OCI-LY3 (cell line): ENCODE measurements at regions not wholly inside any gene's neighbourhood (a gene's known extent, or its start where the extent isn't known, plus 50 kb on each side); places are given as distances from the start of the nearest gene placed in this dataset.

Experiments used
- H2AFZ ChIP-seq: fragments of 200-600, 300-600 bp; shearing (Covaris generic); 2 replicates; pipeline ENCODE4 v1.6.0; 2014; ENCODE audit warnings: antibody characterized with exemption, low read depth, low read length
- H3K27ac ChIP-seq: fragments of 200-600, 300-600 bp; sonication (generic); 2 replicates; pipeline ENCODE4 v1.5.1; 2014; ENCODE audit warnings: mild to moderate bottlenecking, low read length, moderate library complexity, mixed read lengths
- H3K27me3 ChIP-seq: fragments of 200-600, 300-600 bp; sonication (generic); 2 replicates; pipeline ENCODE4 v1.6.1; 2014; ENCODE audit warnings: low read depth, low read length, mixed read lengths
- H3K36me3 ChIP-seq: fragments of 200-600, 300-600 bp; sonication (generic); replicated peaks from 2 replicates; pipeline ENCODE3; 2014; ENCODE audit warnings: low read depth, low read length, mixed read lengths
- H3K4me1 ChIP-seq: fragments of 300-600, 200-600 bp; sonication (generic); 2 replicates; pipeline ENCODE4 v1.6.1; 2014; ENCODE audit warnings: low read length, mixed read lengths
- H3K4me2 ChIP-seq: fragments of 200-600, 300-600 bp; sonication (generic); 2 replicates; pipeline ENCODE4 v1.6.1; 2014; ENCODE audit warnings: low read length, mixed read lengths
- H3K4me3 ChIP-seq: fragments of 300-600, 200-600 bp; sonication (generic); 2 replicates; pipeline ENCODE4 v1.5.1; 2014; ENCODE audit warnings: antibody characterized with exemption, mild to moderate bottlenecking, low read length, moderate library complexity
- H3K79me2 ChIP-seq: fragments of 300-600, 200-600 bp; shearing (Covaris generic); 2 replicates; pipeline ENCODE4 v1.6.1; 2014; ENCODE audit warnings: mild to moderate bottlenecking, low read length, mixed read lengths
- H3K9ac ChIP-seq: fragments of 300-600, 200-600 bp; shearing (Covaris generic); 2 replicates; pipeline ENCODE4 v1.6.0; 2014; ENCODE audit warnings: mild to moderate bottlenecking, low read length, moderate library complexity
- H3K9me3 ChIP-seq: fragments of 200-600, 300-600 bp; shearing (Covaris generic); 2 replicates; pipeline ENCODE4 v1.6.1; 2014; ENCODE audit warnings: low read length, mixed read lengths; ENCODE audit not compliant: insufficient read depth
- H4K20me1 ChIP-seq: fragments of 200-600, 300-600 bp; sonication (generic); 2 replicates; pipeline ENCODE4 v1.6.1; 2016; ENCODE audit warnings: low read length, mixed read lengths; ENCODE audit not compliant: insufficient read depth
- CTCF ChIP-seq: fragments of 200-600, 300-600 bp; sonication (generic); IDR thresholded peaks from 2 replicates; pipeline ENCODE4 v1.5.1; 2014; ENCODE audit warnings: antibody characterized with exemption, low read length, low read depth
- EZH2phosphoT487 ChIP-seq: fragments of 200-600 bp; shearing (Covaris generic); IDR thresholded peaks from 2 replicates; pipeline ENCODE4 v1.6.1; 2018; ENCODE audit warnings: antibody characterized with exemption, mixed run types, low read depth

- Histone ChIP-seq H3K27me3 (no peaks in the 10 kb centered on the region), H4K20me1 (no peaks in the 10 kb centered on the region), H3K9ac (no peak overlapping the region), H3K36me3 (no peaks in the 10 kb centered on the region), H3K4me2 (no peak overlapping the region), H3K27ac (no peak overlapping the region), H3K9me3 (no peaks in the 10 kb centered on the region), H2AFZ (no peak overlapping the region), H3K79me2 (no peaks in the 10 kb centered on the region), H3K4me3 (no peak overlapping the region), H3K4me1 (no peaks in the 10 kb centered on the region)
- TF ChIP-seq CTCF, result no peak
- no peak for TF ChIP-seq EZH2phosphoT487
These were observed 1561.3 kb upstream of the GOT2 start for GRCh38 chr16:60295451-60295850.

- H3K27ac ChIP-seq, result no peak overlapping the region
- no peaks in the 10 kb centered on the region for H3K4me1 ChIP-seq
- no peaks in the 10 kb centered on the region for H4K20me1 ChIP-seq
- no peak overlapping the region for H3K4me2 ChIP-seq
- H3K27me3 ChIP-seq, result no peaks in the 10 kb centered on the region
- TF ChIP-seq EZH2phosphoT487, result no peak
- no peak for TF ChIP-seq CTCF
- no peak overlapping the region for H3K4me3 ChIP-seq
- no peaks in the 10 kb centered on the region for H3K9me3 ChIP-seq
- no peaks in the 10 kb centered on the region for H3K36me3 ChIP-seq
- no peak overlapping the region for H3K9ac ChIP-seq
- H3K79me2 ChIP-seq, result no peaks in the 10 kb centered on the region
- H2AFZ ChIP-seq, result no peak overlapping the region
These were observed 1551.7 kb upstream of the GOT2 start for GRCh38 chr16:60285794-60286193.

- Histone ChIP-seq H3K36me3 (no peaks in the 10 kb centered on the region), H4K20me1 (no peaks in the 10 kb centered on the region), H3K9ac (no peak overlapping the region), H3K9me3 (no peaks in the 10 kb centered on the region), H3K27me3 (no peaks in the 10 kb centered on the region), H2AFZ (no peak overlapping the region), H3K4me2 (no peak overlapping the region), H3K27ac (no peak overlapping the region), H3K4me3 (no peak overlapping the region), H3K4me1 (no peaks in the 10 kb centered on the region), H3K79me2 (no peaks in the 10 kb centered on the region)
- no peak for TF ChIP-seq EZH2phosphoT487
- TF ChIP-seq CTCF, result no peak
These were observed 1545.0 kb upstream of the GOT2 start for GRCh38 chr16:60279061-60279665.

GRCh38 chr16:60274431-60275019, 1540.4 kb upstream of the GOT2 start:
- H3K27me3 ChIP-seq, result no peaks in the 10 kb centered on the region
- no peaks in the 10 kb centered on the region for H3K9me3 ChIP-seq
- no peaks in the 10 kb centered on the region for H3K36me3 ChIP-seq
- no peak overlapping the region for H3K27ac ChIP-seq
- TF ChIP-seq CTCF, result no peak
- H3K4me2 ChIP-seq, result no peak overlapping the region
- no peaks in the 10 kb centered on the region for H4K20me1 ChIP-seq
- H3K4me3 ChIP-seq, result no peak overlapping the region
- no peak overlapping the region for H3K9ac ChIP-seq
- no peak overlapping the region for H2AFZ ChIP-seq
- no peaks in the 10 kb centered on the region for H3K4me1 ChIP-seq
- H3K79me2 ChIP-seq, result no peaks in the 10 kb centered on the region
